GM19328 (cell line): ENCODE measurements at regions not wholly inside any gene's neighbourhood (a gene's known extent, or its start where the extent isn't known, plus 50 kb on each side); places are given as distances from the start of the nearest gene placed in this dataset.

Experiments used
- ATAC-seq: cut with Tn5 transposase; IDR thresholded peaks from one replicate; pipeline ENCODE4 v1.9.1; 2021; ENCODE audit warnings: mild to moderate bottlenecking, moderate library complexity; ENCODE audit not compliant: unreplicated experiment

GRCh38 chr3:117534138-117534537 lies 824.6 kb downstream of the TUSC7 start:
- no peak for ATAC-seq

- no peak for ATAC-seq
Measured at GRCh38 chr3:117536006-117536405, 826.4 kb downstream of the TUSC7 start.

DNA sequence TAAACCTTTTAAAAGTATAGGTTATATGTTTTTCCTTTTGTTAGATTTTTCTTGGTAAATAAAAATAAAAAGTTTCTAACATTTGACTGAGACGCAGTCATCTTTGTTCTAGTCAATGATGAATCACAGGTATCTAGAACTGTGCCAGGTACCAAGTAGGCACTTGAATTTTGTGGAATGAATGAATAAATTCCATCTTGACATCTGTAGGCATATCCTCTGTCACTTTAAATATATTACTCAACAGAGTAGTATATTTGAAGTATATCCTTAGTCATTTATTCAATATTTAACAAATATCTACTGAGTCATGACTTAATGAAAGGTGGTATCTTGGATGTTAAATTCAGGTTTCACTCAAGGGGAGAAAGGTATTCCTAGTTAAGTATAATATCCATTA lies 828.4 kb downstream of the TUSC7 start:
- no peak for ATAC-seq

GRCh38 chr3:117539729-117540128 lies 830.1 kb downstream of the TUSC7 start:
- no peak for ATAC-seq

- no peak for ATAC-seq
Measured at GRCh38 chr3:117540597-117540996, 831.0 kb downstream of the TUSC7 start.

DNA sequence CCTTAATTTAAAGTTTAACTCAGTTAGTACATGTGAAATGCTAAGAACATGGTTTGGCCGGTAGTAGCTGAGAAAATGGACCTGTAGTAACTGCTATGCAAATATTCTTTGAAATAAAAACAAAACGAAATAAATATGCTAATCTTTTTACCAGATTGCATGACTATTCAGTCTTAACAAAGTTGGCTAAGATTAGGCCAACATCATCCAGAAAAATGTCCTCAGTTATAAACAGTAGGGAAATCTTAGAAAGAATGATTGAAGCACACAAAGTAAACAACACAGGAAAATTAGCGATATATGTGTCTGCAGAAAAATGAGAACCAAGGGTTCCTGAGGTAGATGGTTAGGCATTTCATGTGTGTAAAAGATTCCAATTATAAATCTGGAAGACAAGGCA lies 832.1 kb downstream of the TUSC7 start:
- no peak for ATAC-seq

DNA sequence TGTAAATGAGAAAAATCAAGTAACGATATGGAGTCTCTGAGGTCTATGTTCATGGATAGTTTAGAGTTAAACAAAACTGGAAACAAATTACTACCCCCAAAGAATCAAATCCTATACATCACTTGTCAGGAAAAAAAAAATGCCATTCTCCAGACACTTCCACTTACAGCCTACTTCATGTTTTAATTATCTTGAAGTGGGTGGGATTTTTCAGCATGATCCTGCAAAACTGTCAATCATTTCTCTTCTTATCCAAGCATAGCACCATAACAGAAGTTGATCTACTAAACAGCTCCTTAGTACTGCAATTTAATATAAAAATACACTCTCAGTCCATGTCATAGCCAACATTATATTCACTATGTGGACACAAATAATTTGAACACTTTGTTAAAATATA lies 833.9 kb downstream of the TUSC7 start:
- ATAC-seq: no peak

DNA sequence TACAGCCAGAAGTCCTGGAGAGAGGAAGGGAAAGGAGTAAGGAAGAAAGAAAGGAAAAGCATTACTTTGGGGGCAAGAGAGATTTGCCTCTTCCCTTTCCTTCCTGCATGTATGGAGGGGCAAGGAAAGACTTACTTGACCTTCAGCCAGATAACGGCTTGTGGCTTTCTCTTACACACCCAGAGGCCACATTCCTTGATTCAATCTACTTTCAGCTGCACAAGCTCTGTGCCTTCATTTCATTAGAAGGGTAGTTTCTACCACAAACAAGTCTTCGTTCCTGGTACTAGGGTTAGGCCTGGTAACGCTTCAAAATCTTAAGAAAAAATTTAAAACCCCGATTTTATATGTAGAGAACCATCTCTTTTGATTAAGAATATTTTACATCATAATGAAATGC lies 835.9 kb downstream of the TUSC7 start:
- no peak for ATAC-seq

GRCh38 chr3:117547956-117548550 lies 838.5 kb downstream of the TUSC7 start:
- no peak for ATAC-seq

- ATAC-seq: no peak
Measured at GRCh38 chr3:117548600-117548999, 839.0 kb downstream of the TUSC7 start.

- ATAC-seq: no peak
Measured at GRCh38 chr3:117549716-117550115, 840.1 kb downstream of the TUSC7 start.

DNA sequence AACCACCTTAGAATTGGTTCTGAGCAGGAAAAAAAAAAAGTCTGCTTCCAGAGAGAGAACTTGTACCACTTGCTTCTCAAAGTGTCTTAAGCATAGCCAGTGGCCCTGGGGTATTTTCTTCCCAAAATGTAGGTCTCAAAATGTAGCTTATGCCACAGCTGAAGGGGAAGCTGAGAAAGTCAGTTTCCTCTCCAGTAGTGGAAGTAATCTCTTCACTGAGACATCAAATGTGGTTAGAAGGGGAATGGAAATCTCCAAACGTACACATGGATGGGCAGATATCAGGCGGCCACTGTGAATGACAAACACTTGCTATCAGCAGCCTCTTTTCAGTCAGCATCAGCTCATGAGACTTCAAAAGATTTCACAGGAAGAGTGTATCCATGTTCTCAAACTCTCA lies 841.2 kb downstream of the TUSC7 start:
- no peak for ATAC-seq

DNA sequence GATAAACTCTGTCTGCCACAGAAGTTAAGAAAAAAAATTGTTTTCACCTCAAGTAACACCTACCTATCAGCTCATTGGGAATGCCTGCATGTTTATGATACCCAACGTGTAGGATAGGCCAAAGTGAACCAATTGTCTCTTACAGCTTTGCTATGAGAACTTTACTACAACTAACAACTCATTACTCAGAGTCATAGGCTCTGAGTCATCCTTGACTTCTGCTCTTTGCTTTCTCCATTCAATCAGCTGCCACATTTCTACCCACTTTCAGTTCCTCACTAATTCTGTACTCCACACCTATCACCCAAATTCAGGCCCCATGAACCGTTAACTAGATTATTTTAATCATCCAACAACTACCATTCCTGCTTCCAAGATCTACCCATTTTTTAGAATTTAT lies 843.9 kb downstream of the TUSC7 start:
- ATAC-seq: peak; percentile 89

DNA sequence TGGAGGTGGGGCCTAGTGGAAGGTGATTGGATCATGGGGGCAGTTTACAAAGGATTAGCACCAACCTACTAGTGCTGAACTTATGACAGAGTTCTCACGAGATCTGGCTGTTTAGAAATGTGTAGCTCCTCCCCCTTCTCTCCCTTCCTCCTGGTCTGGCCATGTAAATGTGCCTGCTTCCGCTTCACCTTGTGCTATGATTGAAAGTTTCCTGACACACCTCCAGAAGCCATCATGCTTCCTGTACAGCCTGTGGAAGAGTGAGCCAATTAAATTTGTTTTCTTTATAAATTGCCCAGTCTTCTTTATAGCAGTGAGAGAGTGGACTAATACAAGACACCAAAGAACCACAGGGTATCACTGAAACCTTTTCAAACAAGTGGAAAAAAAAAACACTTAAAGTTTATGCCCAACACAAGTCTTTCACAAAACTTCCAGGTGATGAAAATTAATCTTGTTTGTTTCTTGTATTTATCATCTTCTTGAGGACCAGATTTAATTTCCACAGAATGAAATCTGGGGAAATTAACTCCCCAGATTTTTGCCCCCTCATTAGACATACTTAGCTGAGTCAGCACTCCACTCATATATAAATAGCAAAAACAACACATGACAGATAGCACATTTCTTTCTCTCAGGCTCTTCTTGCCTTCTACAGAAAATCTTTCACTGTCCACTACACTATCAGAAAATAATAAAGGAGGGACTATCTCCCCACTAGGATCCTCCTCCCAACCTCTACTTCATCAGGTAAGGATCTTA lies 847.2 kb downstream of the TUSC7 start:
- no peak for ATAC-seq

GRCh38 chr3:117557464-117558090 lies 848.0 kb downstream of the TUSC7 start:
- ATAC-seq: no peak

DNA sequence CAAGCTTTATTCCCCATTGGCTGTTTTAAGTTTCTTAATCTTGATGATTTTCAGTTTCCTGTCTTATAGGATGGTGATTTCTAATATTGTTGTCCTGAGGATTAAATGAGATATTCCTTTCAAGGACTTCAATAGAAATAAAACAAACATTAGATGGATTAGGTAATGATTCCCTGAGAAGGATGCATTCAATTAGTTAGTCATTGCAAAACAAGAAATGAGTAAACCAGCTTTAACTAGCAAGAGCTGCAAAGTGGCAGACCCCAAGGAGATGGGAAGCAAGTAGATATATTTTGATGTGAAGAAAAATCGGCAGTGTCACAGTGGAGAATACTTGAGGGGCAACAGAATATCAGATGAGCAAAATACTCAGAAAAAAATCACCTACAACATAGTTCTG lies 849.1 kb downstream of the TUSC7 start:
- no peak for ATAC-seq

- ATAC-seq: no peak
Measured at GRCh38 chr3:117562000-117562399, 852.4 kb downstream of the TUSC7 start.

GRCh38 chr3:117563063-117563462 lies 853.5 kb downstream of the TUSC7 start:
- no peak for ATAC-seq

DNA sequence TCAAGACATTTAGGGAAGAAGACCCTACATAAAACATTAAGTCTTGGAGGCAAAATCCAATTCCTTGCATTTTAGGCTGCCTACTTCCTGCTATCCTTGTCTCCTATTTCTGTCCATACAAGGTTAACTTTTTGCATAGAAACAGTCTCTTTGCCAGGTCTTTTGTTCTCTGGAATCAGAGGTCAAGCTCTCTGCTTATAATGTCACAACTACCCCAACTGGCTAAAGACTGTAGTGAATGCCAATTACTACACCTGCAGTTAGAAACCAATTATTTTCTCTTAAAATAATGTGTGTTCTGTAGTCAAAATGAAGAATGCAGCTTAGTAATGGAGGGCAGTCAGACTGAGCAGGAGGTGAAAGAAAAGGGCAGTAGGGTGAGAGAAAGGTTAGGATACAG lies 856.2 kb downstream of the TUSC7 start:
- no peak for ATAC-seq

DNA sequence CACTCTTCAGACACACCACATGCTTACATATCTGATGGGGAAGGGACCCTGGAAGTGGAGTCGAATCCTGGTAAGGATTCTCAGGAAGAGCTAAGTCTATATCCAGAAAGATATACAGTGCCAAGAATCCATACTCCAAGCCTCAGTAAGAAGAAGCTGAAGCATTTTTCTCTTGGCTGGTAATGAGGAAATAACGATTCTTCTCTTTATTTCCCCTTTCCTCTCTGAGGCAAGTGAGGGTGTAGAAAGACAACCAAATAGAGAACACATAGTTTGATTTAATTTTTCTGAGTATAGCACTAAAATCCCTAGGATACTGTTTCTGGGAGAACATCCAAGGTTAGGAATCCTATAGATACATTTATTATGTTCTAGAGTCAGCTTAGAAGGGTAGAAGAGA lies 857.3 kb downstream of the TUSC7 start:
- no peak for ATAC-seq

DNA sequence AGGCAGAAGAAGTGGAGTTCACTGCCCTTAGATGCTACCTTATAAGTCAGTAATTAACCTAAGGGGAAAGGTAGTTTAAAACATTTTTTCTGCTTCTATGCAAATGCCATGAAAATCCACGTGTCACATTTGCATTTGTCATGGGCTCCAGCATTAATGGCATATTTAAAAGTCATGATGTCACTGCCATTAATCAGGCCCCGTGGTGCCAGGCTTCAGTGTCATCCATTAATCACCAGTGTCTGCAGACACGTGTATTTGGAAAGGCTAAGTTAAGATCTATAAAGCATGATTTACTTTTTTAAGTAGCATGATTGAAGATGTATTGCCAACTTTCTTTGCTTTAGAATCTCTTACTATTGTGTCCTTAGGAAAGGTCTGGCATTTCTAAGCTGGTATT lies 857.8 kb downstream of the TUSC7 start:
- ATAC-seq: no peak

DNA sequence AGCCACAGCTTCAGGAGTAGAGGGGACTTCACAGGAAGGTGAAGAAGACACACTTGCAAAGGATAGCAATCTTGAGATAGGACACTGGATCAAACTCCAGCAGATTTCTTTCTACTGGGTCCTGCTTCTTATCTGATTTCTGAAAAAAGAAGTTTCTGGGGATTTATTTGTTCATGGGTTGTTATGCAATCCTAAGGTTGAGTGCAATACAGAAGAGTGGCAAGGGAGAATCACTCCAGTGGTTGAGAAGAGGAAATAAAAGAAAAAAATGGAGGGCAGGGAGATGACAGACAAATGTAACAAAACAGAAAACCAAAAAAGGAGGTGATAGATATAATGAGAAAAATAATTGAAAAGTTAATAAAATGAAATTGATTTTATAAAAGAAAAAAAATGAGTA lies 858.3 kb downstream of the TUSC7 start:
- ATAC-seq: no peak
